Pancreas (tissue), 10 donors: ENCODE measurements at regions not wholly inside any gene's neighbourhood (a gene's known extent, or its start where the extent isn't known, plus 50 kb on each side); places are given as distances from the start of the nearest gene placed in this dataset.
"Not testable (repeated sequence)": the region's sequence is repeated elsewhere in the genome, so short reads cannot be mapped to it uniquely, and the experiment has no call there.

ENCODE experiments used
- ATAC-seq, 4 donors: fragments of 200-7000 bp; cut with Tn5 transposase; one replicate each; pipeline versions ENCODE4 v1.8.0 to v1.9.1; 2020; ENCODE audit warnings: mild to moderate bottlenecking in 4 of 4, moderate library complexity in 4 of 4
- DNase-seq, 6 donors: peaks; one replicate each; pipeline ENCODE4 v3.0.0-alpha.2; 2020
- FAIRE-seq: peaks from 2 replicates; lab custom pipeline; 2012; peaks lifted over from hg19 to GRCh38; lab: Jason Lieb, UNC
- H3K27ac ChIP-seq, 4 donors: fragments of 200-600 bp; sonication (generic); 1 replicate in 3 of 4; 2 replicates in 1 of 4; pipeline versions ENCODE4 v1.5.0 to v1.8.0; 2020
- H3K27me3 ChIP-seq, 4 donors: fragments of 200-600 bp; one replicate each; pipeline ENCODE4 v1.8.0; 2021
- H3K36me3 ChIP-seq, 3 donors: fragments of 200-600 bp; sonication (generic) in 1 of 3; one replicate each; pipeline versions ENCODE4 v1.5.0 to v1.8.0; 2020 to 2021
- H3K4me1 ChIP-seq, 3 donors: fragments of 200-600 bp; one replicate each; pipeline ENCODE4 v1.8.0; 2021
- H3K4me3 ChIP-seq, 4 donors: fragments of 200-600 bp; sonication (generic) in 2 of 4; one replicate each; pipeline versions ENCODE4 v1.5.0 to v1.8.0; 2020 to 2021
- H3K9me3 ChIP-seq, 4 donors: fragments of 200-600 bp; one replicate each; pipeline ENCODE4 v1.8.0; 2021
- CTCF ChIP-seq, 4 donors: fragments of 200-600 bp; sonication (generic) in 3 of 4; IDR thresholded peaks; one replicate each; pipeline versions ENCODE4 v1.5.0 to v1.8.0; 2021; ENCODE audit warnings: antibody characterized with exemption in 4 of 4
- WGBS, 2 donors: extraction: QIAGEN DNeasy Blood & Tissue Kit; methylation state at CpG; one replicate each; pipeline ENCODE4 v1.1.7; 2013; 5-methylcytosine and 5-hydroxymethylcytosine counted together
- intact Hi-C, 3 donors: fragments of 100-400 bp; cut with DNase I; formaldehyde crosslinking; loops; one replicate each; pipeline versions ENCODE4 v1.11.1 to v1.14.2; 2022
- donor health status: healthy with polysubstance abuse.
- donor health status: DM: no; HTN: no; CAD: no; lungs with moderate emphysema.
- donor health status: DM: no; HTN: no; CAD: no.
- donor health status: control.
- donor health status: control.
- donor health status: Bipolar disorder and iron deficiency.
- donor health status: DM: yes; HTN: yes; CAD: no.
- donor health status: DM: no; HTN: no; CAD: no.
- donor health status: DM: no; HTN: no; CAD: no.
- donor health status: DM: yes; HTN: yes; CAD: no.

GRCh38 chr6:28838634-28839442 lies 84.9 kb downstream of the TRIM27 start:
- intact Hi-C loops: loop anchor here in 2 of 3 donors (5.0 to 10.0 kb wide), 2 partner anchors 173 to 176 kb away; no protein-coding TSS in a partner anchor
- ATAC-seq: peak; percentile 74 to 86 (median 82)
- FAIRE-seq: no peak
- H3K4me1 ChIP-seq: peaks cover 0 to 7% (median 0%) of the 10 kb centered on the region in 3 donors
- peaks cover 0 to 20% (median 3%) of the 10 kb centered on the region in 4 donors for H3K27me3 ChIP-seq
- H3K9me3 ChIP-seq: no peaks in the 10 kb centered on the region
- 0 to 1% methylated on average over 43 of the region's 43 CpGs for WGBS, 2 donors
- no peaks in the 10 kb centered on the region for H3K36me3 ChIP-seq
- peak in 3 of 4 donors; percentile 10 to 26 (median 23) for TF ChIP-seq CTCF (IDR thresholded peaks at IDR 0.05)
- H3K4me3 ChIP-seq: peak overlapping the region; percentile 27 to 58 (median 48)
- H3K27ac ChIP-seq: peak overlapping the region in 3 of 4 donors; percentile 29 to 68 (median 53)
- DNase-seq: peak; percentile 58 to 87 (median 78)

GRCh38 chr6:28839443-28840120 lies 84.2 kb downstream of the TRIM27 start:
- H3K4me3 ChIP-seq: peak overlapping the region; percentile 27 to 58 (median 48)
- no peaks in the 10 kb centered on the region for H3K36me3 ChIP-seq
- 12 to 13% methylated on average over 9 of the region's 9 CpGs for WGBS, 2 donors
- no peak for DNase-seq
- no peaks in the 10 kb centered on the region for H3K9me3 ChIP-seq
- no peak overlapping the region for H3K27ac ChIP-seq
- no peak for TF ChIP-seq CTCF (IDR thresholded peaks at IDR 0.05)
- FAIRE-seq: no peak
- ATAC-seq: no peak
- peaks cover 0 to 12% (median 3%) of the 10 kb centered on the region in 4 donors for H3K27me3 ChIP-seq
- H3K4me1 ChIP-seq: peaks cover 0 to 7% (median 0%) of the 10 kb centered on the region in 3 donors
- intact Hi-C loops: loop anchor here in 2 of 3 donors (5.0 to 10.0 kb wide), 2 partner anchors 173 to 175 kb away; no protein-coding TSS in a partner anchor

- no peak overlapping the region for H3K4me3 ChIP-seq
- ATAC-seq (no peak), FAIRE-seq (no peak), DNase-seq (no peak)
- no peaks in the 10 kb centered on the region for H3K36me3 ChIP-seq
- H3K9me3 ChIP-seq: no peaks in the 10 kb centered on the region
- H3K27me3 ChIP-seq: peaks cover 0 to 20% (median 3%) of the 10 kb centered on the region in 4 donors
- no peak for TF ChIP-seq CTCF (IDR thresholded peaks at IDR 0.05)
- peaks cover 0 to 7% (median 0%) of the 10 kb centered on the region in 3 donors for H3K4me1 ChIP-seq
- 34 to 38% methylated on average over 3 of the region's 3 CpGs for WGBS, 2 donors
- intact Hi-C loops: no loop called here
- H3K27ac ChIP-seq: no peak overlapping the region
These were observed 82.5 kb downstream of the TRIM27 start for GRCh38 chr6:28841290-28841689.

- DNase-seq, FAIRE-seq, H3K4me3 ChIP-seq, ATAC-seq, H3K27ac ChIP-seq, intact Hi-C loops, H3K4me1 ChIP-seq, H3K9me3 ChIP-seq, H3K36me3 ChIP-seq: not testable (repeated sequence)
- WGBS, 2 donors: 52 to 71% methylated on average over 7 of the region's 7 CpGs
- H3K27me3 ChIP-seq: peaks cover 0 to 14% (median 3%) of the 10 kb centered on the region in 4 donors
These were observed 75.0 kb downstream of the TRIM27 start for GRCh38 chr6:28848756-28849155.
